K562 (cell line): ENCODE measurements at regions not wholly inside any gene's neighbourhood (a gene's known extent, or its start where the extent isn't known, plus 50 kb on each side); places are given as distances from the start of the nearest gene placed in this dataset.

Experiments
- ATAC-seq: fragments of 200-7000 bp; cut with Tn5 transposase; 3 replicates; pipeline ENCODE4 v1.9.1; 2020; ENCODE audit warnings: moderate library complexity
- BruUV-seq: library from RNA; stranded (reverse); fragments of 400-500 nt; replicated peaks from 2 replicates; lab custom pipeline; 2021; lab: Mats Ljungman, UMichigan
- CTCF ChIA-PET: fragments of 300-600 bp; formaldehyde crosslinking; extraction: SDS; loops from one replicate; lab custom pipeline; 2021; ENCODE audit warnings: low intra/inter-chr PET ratio; lab: Yijun Ruan, JAX
- POLR2A ChIA-PET: fragments of 300-600, 350-650 bp; sonication (Branson Sonifier 250); formaldehyde crosslinking; extraction: SDS; loops from one replicate; lab custom pipeline; 2021; ENCODE audit warnings: antibody characterized with exemption, inconsistent platforms; lab: Yijun Ruan, JAX
- DNase-seq, 4 experiments: peaks; one replicate each; pipeline versions ENCODE4 v3.0.0 to v3.0.0-alpha.2; 2011 to 2018; ENCODE audit warnings: low spot score in 3 of 4, mixed read lengths in 3 of 4; ENCODE audit errors: extremely low read depth in 1 of 4
- FAIRE-seq: peaks from 2 replicates; lab custom pipeline; 2011; peaks lifted over from hg19 to GRCh38; lab: Jason Lieb, UNC
- H2AFZ ChIP-seq: 2 replicates; pipeline ENCODE4 v1.6.0; 2011; ENCODE audit warnings: low read depth, low read length, control low read depth, inconsistent platforms
- H3K27ac ChIP-seq: fragments of 200-600 bp; 3 replicates; pipeline ENCODE4 v1.8.0; 2011; ENCODE audit warnings: low read depth, mild to moderate bottlenecking, control low read depth, inconsistent platforms, low read length, moderate library complexity, mixed read lengths; ENCODE audit errors: extremely low read depth
- H3K27me3 ChIP-seq, 2 experiments: fragments of 300-600 bp in 1 of 2; 2 replicates in 1 of 2; 3 replicates in 1 of 2; pipeline versions ENCODE4 v1.6.0 to v1.8.0; 2011; ENCODE audit warnings: inconsistent platforms in 2 of 2, low read length in 2 of 2, mild to moderate bottlenecking in 1 of 2, mixed read lengths in 1 of 2, moderate library complexity in 1 of 2; ENCODE audit not compliant: control insufficient read depth in 2 of 2, insufficient read depth in 2 of 2
- H3K36me3 ChIP-seq: fragments of 300-600 bp; 3 replicates; pipeline ENCODE4 v1.8.0; 2011; ENCODE audit warnings: mild to moderate bottlenecking, low read length, inconsistent platforms; ENCODE audit not compliant: control insufficient read depth, insufficient read depth
- H3K4me1 ChIP-seq, 2 experiments: fragments of 200-600 bp in 1 of 2; replicated peaks in 1 of 2; 2 replicates in 1 of 2; 3 replicates in 1 of 2; pipeline versions ENCODE4 v1.5.1 to v1.8.0; 2011; ENCODE audit warnings: inconsistent platforms in 2 of 2, low read length in 2 of 2, mild to moderate bottlenecking in 1 of 2, mixed read lengths in 1 of 2, moderate library complexity in 1 of 2; ENCODE audit not compliant: control insufficient read depth in 2 of 2, insufficient read depth in 2 of 2
- H3K4me2 ChIP-seq: 2 replicates; pipeline ENCODE4 v1.6.1; 2011; ENCODE audit warnings: low read length, control low read depth, inconsistent platforms, mixed read lengths; ENCODE audit not compliant: insufficient read depth
- H3K4me3 ChIP-seq: fragments of 200-600 bp; sonication (generic), shearing (Covaris generic); 2 replicates; pipeline ENCODE4 v1.5.1; 2016; ENCODE audit warnings: control low read depth, inconsistent platforms
- H3K79me2 ChIP-seq: fragments of 200-600 bp; 3 replicates; pipeline ENCODE4 v1.8.0; 2011; ENCODE audit warnings: low read length, inconsistent platforms; ENCODE audit not compliant: control insufficient read depth, insufficient read depth
- H3K9ac ChIP-seq, 2 experiments: 2 replicates each; pipeline versions ENCODE4 v1.6.0 to v1.6.1; 2011; ENCODE audit warnings: low read depth in 2 of 2, low read length in 2 of 2, control low read depth in 1 of 2, inconsistent platforms in 1 of 2, mild to moderate bottlenecking in 1 of 2, mixed read lengths in 1 of 2; ENCODE audit not compliant: insufficient read depth in 1 of 2
- H3K9me1 ChIP-seq: one replicate; pipeline ENCODE4 v1.6.0; 2011; ENCODE audit warnings: inconsistent platforms, mild to moderate bottlenecking, low read length, moderate library complexity; ENCODE audit not compliant: control insufficient read depth, insufficient read depth
- H3K9me3 ChIP-seq: replicated peaks from 2 replicates; pipeline ENCODE4 v1.5.1; 2011; ENCODE audit warnings: low read depth, low read length, inconsistent platforms; ENCODE audit not compliant: control insufficient read depth, insufficient read depth
- H4K20me1 ChIP-seq: replicated peaks from 2 replicates; pipeline ENCODE4 v1.6.1; 2011; ENCODE audit warnings: low read length, inconsistent platforms, mixed read lengths; ENCODE audit not compliant: control insufficient read depth, insufficient read depth
- KLF6 ChIP-seq: fragments of 250-450 bp; sonication (Bioruptor Pico); IDR thresholded peaks from 2 replicates; pipeline ENCODE4 v1.4.0; 2020; ENCODE audit warnings: mild to moderate bottlenecking, moderate library complexity, borderline replicate concordance
- L3MBTL2 ChIP-seq: fragments of 450-650 bp; IDR thresholded peaks from 2 replicates; pipeline ENCODE4 v1.6.1; 2016; ENCODE audit warnings: mild to moderate bottlenecking, moderate library complexity
- PRMT5 ChIP-seq: sonication (generic); formaldehyde crosslinking; IDR thresholded peaks from 2 replicates; pipeline ENCODE4 v1.5.0; 2020; ENCODE audit warnings: missing genetic modification reagents
- RBM25 ChIP-seq: fragments of 200-400 bp; formaldehyde crosslinking; IDR thresholded peaks from 2 replicates; pipeline ENCODE4 v1.6.1; 2018; ENCODE audit warnings: low read length, low read depth, moderate library complexity; ENCODE audit not compliant: severe bottlenecking
- SPI1 ChIP-seq: IDR thresholded peaks from 2 replicates; pipeline ENCODE4 v1.6.1; 2011; ENCODE audit warnings: low read depth, low read length, control low read depth, borderline replicate concordance
- U2AF1 ChIP-seq: fragments of 200-400 bp; formaldehyde crosslinking; optimal IDR thresholded peaks from 2 replicates; pipeline ENCODE3; 2017; ENCODE audit warnings: mild to moderate bottlenecking, low read depth, low read length, moderate library complexity
- WGBS: fragments of 100-300 bp; shearing (Covaris generic); methylation state at CpG from one replicate; pipeline ENCODE4 v1.1.6; 2016; ENCODE audit warnings: low coverage, mixed read lengths; ENCODE audit not compliant: insufficient coverage; ENCODE audit errors: missing lambda C conversion rate; 5-methylcytosine and 5-hydroxymethylcytosine counted together
- in situ Hi-C: fragments of 300-500 bp; cut with MboI; formaldehyde crosslinking; loops from 4 replicates; pipeline ENCODE4 v1.15.0; 2018; ENCODE audit warnings: inconsistent platforms, mixed read lengths
- intact Hi-C: fragments of 100-400 bp; cut with micrococcal nuclease; formaldehyde crosslinking; loops from 2 replicates; pipeline ENCODE4 v1.14.2; 2022
- TF ChIP-seq, protein P1 (sequence below): fragments of 450-650 bp; conservative IDR thresholded peaks from 2 replicates; pipeline ENCODE4 v1.6.1; 2016; ENCODE audit warnings: missing genetic modification characterization, low read depth, mild to moderate bottlenecking, control low read depth, missing compliant biosample characterization
- TF ChIP-seq, protein P2 (sequence below), 2 experiments: fragments of 200-800 bp in 1 of 2; sonication (Bioruptor generic) in 1 of 2; sonication (generic) in 1 of 2; formaldehyde crosslinking in 1 of 2; IDR thresholded peaks in 1 of 2; conservative IDR thresholded peaks in 1 of 2; 2 replicates each; pipeline versions ENCODE4 v1.5.0 to v1.6.1; 2016 to 2020; ENCODE audit warnings: missing compliant biosample characterization in 1 of 2, missing genetic modification characterization in 1 of 2, missing genetic modification reagents in 1 of 2
- TF ChIP-seq, protein P3 (sequence below): sonication (generic); formaldehyde crosslinking; IDR thresholded peaks from 2 replicates; pipeline ENCODE4 v1.8.0; 2023; ENCODE audit warnings: mild to moderate bottlenecking, missing genetic modification reagents

DNA sequence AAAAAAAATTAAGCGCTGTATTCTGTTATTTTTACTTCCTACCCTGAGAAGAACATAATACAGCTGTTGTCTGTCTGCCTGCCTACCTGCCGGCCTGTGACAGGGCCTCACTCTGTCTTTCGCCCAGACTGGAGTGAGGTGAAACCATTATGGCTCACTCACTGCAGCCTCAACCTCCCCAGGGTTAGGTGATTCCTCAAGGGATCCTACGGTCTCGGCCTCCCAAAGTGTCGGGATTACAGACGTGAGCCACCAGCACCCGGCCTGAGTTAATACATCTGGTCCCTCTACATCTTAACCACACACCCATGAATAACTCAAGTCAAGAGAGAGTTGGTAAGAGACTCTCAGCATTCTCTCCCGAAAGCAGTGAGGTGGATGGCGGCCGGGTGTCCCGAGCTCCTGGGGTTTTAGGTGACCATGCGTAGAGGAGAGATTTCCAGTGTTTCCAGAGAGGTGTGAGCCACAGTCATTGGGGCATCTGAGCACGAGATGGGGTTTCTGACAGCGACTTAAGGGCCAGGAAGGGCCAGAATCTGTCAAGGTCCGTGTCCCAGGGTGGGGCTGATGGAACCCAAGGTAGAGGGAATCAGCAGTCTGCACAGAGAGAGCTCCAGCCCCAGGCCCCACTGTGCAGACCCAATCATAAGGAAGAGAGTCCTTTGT is 1954.4 kb upstream of the DEFB115 start:
- Histone ChIP-seq H3K9me1 (no peaks in the 10 kb centered on the region), H3K79me2 (no peaks in the 10 kb centered on the region), H3K4me1 (no peaks in the 10 kb centered on the region; a peak in 1 of 5 replicates), H3K9ac (no peak overlapping the region), H3K27me3 (no peaks in the 10 kb centered on the region; a peak in 1 of 5 replicates), H2AFZ (no peak overlapping the region), H4K20me1 (no peaks in the 10 kb centered on the region), H3K9me3 (no peaks in the 10 kb centered on the region), H3K27ac (no peak overlapping the region)
- no peak for ATAC-seq
- DNase-seq, result no peak
- ChIA-PET CTCF (no interaction called here), POLR2A (no interaction called here)
- in situ Hi-C loops, result loop anchor here (25.0 kb wide), 1 partner anchor 1034 kb away; no protein-coding TSS in a partner anchor
- intact Hi-C loops, result no loop called here
- BruUV-seq, result no TSS peak
- TF ChIP-seq KLF6 (CRISPR knock-in tag) (no peak), SPI1 (no peak), RBM25 (no peak), L3MBTL2 (no peak), PRMT5 (CRISPR knock-in tag) (no peak), U2AF1 (no peak)
- TF ChIP-seq, protein P1, sequence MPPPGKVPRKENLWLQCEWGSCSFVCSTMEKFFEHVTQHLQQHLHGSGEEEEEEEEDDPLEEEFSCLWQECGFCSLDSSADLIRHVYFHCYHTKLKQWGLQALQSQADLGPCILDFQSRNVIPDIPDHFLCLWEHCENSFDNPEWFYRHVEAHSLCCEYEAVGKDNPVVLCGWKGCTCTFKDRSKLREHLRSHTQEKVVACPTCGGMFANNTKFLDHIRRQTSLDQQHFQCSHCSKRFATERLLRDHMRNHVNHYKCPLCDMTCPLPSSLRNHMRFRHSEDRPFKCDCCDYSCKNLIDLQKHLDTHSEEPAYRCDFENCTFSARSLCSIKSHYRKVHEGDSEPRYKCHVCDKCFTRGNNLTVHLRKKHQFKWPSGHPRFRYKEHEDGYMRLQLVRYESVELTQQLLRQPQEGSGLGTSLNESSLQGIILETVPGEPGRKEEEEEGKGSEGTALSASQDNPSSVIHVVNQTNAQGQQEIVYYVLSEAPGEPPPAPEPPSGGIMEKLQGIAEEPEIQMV (tag), result no peak
- TF ChIP-seq, protein P2, sequence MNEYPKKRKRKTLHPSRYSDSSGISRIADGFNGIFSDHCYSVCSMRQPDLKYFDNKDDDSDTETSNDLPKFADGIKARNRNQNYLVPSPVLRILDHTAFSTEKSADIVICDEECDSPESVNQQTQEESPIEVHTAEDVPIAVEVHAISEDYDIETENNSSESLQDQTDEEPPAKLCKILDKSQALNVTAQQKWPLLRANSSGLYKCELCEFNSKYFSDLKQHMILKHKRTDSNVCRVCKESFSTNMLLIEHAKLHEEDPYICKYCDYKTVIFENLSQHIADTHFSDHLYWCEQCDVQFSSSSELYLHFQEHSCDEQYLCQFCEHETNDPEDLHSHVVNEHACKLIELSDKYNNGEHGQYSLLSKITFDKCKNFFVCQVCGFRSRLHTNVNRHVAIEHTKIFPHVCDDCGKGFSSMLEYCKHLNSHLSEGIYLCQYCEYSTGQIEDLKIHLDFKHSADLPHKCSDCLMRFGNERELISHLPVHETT (CRISPR knock-in tag; conservative IDR thresholded peaks at IDR 0.05 in 1 of 2, IDR thresholded peaks at IDR 0.05 in 1 of 2), result no peak
- TF ChIP-seq, protein P3, sequence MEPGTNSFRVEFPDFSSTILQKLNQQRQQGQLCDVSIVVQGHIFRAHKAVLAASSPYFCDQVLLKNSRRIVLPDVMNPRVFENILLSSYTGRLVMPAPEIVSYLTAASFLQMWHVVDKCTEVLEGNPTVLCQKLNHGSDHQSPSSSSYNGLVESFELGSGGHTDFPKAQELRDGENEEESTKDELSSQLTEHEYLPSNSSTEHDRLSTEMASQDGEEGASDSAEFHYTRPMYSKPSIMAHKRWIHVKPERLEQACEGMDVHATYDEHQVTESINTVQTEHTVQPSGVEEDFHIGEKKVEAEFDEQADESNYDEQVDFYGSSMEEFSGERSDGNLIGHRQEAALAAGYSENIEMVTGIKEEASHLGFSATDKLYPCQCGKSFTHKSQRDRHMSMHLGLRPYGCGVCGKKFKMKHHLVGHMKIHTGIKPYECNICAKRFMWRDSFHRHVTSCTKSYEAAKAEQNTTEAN (CRISPR knock-in tag), result no peak
- TF ChIP-seq, all 486 proteins: peak for 0
- Histone ChIP-seq H3K36me3 (no peaks in the 10 kb centered on the region), H3K4me3 (no peak overlapping the region), H3K4me2 (no peak overlapping the region)
- 2% methylated on average over 15 of the region's 16 CpGs for WGBS
- FAIRE-seq, result no peak
